GM06990 (cell line): ENCODE measurements at regions not wholly inside any gene's neighbourhood (a gene's known extent, or its start where the extent isn't known, plus 50 kb on each side); places are given as distances from the start of the nearest gene placed in this dataset.

Experiments used
- DNase-seq: peaks from one replicate; pipeline ENCODE4 v3.0.0-alpha.2; 2011; ENCODE audit not compliant: insufficient read length; ENCODE audit errors: extremely low read depth
- H3K27me3 ChIP-seq: replicated peaks from 2 replicates; pipeline ENCODE4 v1.6.0; 2011; ENCODE audit warnings: low read length; ENCODE audit not compliant: control insufficient read depth, insufficient read depth
- H3K36me3 ChIP-seq: 2 replicates; pipeline ENCODE4 v1.5.1; 2011; ENCODE audit warnings: low read length; ENCODE audit not compliant: control insufficient read depth, insufficient read depth
- H3K4me3 ChIP-seq: replicated peaks from 2 replicates; pipeline ENCODE4 v1.5.1; 2011; ENCODE audit warnings: low read depth, mild to moderate bottlenecking, control low read depth, low read length
- CTCF ChIP-seq: IDR thresholded peaks from 2 replicates; pipeline ENCODE4 v1.5.1; 2011; ENCODE audit warnings: low read length, control low read depth, mild to moderate bottlenecking, inconsistent platforms; ENCODE audit not compliant: insufficient read depth, poor library complexity, severe bottlenecking

GRCh38 chr6:87772597-87773530, 70.8 kb upstream of the AKIRIN2 start:
- no peak for TF ChIP-seq CTCF
- H3K27me3 ChIP-seq = no peaks in the 10 kb centered on the region
- no peak for DNase-seq
- no peaks in the 10 kb centered on the region for H3K36me3 ChIP-seq
- H3K4me3 ChIP-seq = no peak overlapping the region

GRCh38 chr6:87767478-87767877, 65.4 kb upstream of the AKIRIN2 start:
- DNase-seq = no peak
- Histone ChIP-seq H3K27me3 (no peaks in the 10 kb centered on the region), H3K36me3 (no peaks in the 10 kb centered on the region), H3K4me3 (no peak overlapping the region)
- no peak for TF ChIP-seq CTCF

GRCh38 chr6:87766211-87766610, 64.2 kb upstream of the AKIRIN2 start:
- no peak for DNase-seq
- Histone ChIP-seq H3K4me3 (no peak overlapping the region), H3K27me3 (no peaks in the 10 kb centered on the region), H3K36me3 (no peaks in the 10 kb centered on the region)
- TF ChIP-seq CTCF = no peak

- DNase-seq = no peak
- Histone ChIP-seq H3K27me3 (no peaks in the 10 kb centered on the region), H3K36me3 (no peaks in the 10 kb centered on the region), H3K4me3 (no peak overlapping the region)
- TF ChIP-seq CTCF = no peak
Measured at GRCh38 chr6:87763901-87764300, 61.9 kb upstream of the AKIRIN2 start.

- no peak for DNase-seq
- no peak for TF ChIP-seq CTCF
- no peaks in the 10 kb centered on the region for H3K27me3 ChIP-seq
- H3K4me3 ChIP-seq = no peak overlapping the region
- H3K36me3 ChIP-seq = no peaks in the 10 kb centered on the region
Measured at GRCh38 chr6:87763276-87763675, 61.2 kb upstream of the AKIRIN2 start.
